OCI-LY1 (cell line): ENCODE measurements at regions not wholly inside any gene's neighbourhood (a gene's known extent, or its start where the extent isn't known, plus 50 kb on each side); places are given as distances from the start of the nearest gene placed in this dataset.

Source experiments
- H2AFZ ChIP-seq: fragments of 200-600 bp; sonication (generic), shearing (Covaris generic); 2 replicates; pipeline ENCODE4 v1.6.0; 2014; ENCODE audit warnings: antibody characterized with exemption, mild to moderate bottlenecking, low read length
- H3F3A ChIP-seq: fragments of 200-600 bp; sonication (generic), shearing (Covaris generic); 2 replicates; pipeline ENCODE4 v1.6.0; 2014; ENCODE audit warnings: mild to moderate bottlenecking, antibody characterized with exemption, low read length, moderate library complexity; ENCODE audit not compliant: insufficient read depth
- H3K27ac ChIP-seq: fragments of 200-600 bp; sonication (generic); 2 replicates; pipeline ENCODE4 v1.5.1; 2014; ENCODE audit warnings: low read length, mixed run types, mild to moderate bottlenecking, low read depth; ENCODE audit not compliant: poor library complexity, severe bottlenecking
- H3K27me3 ChIP-seq: fragments of 200-600 bp; sonication (generic); 2 replicates; pipeline ENCODE4 v1.6.0; 2014; ENCODE audit warnings: antibody characterized with exemption, mild to moderate bottlenecking, low read length, moderate library complexity; ENCODE audit not compliant: insufficient read depth
- H3K36me3 ChIP-seq: fragments of 200-600 bp; sonication (generic); 2 replicates; pipeline ENCODE4 v1.6.1; 2014; ENCODE audit warnings: mild to moderate bottlenecking, antibody characterized with exemption, low read length, moderate library complexity, mixed read lengths; ENCODE audit not compliant: insufficient read depth
- H3K4me1 ChIP-seq: fragments of 200-600 bp; sonication (generic); 2 replicates; pipeline ENCODE4 v1.5.1; 2014; ENCODE audit warnings: mild to moderate bottlenecking, low read length, moderate library complexity; ENCODE audit not compliant: insufficient read depth, severe bottlenecking
- H3K4me2 ChIP-seq: fragments of 200-600 bp; sonication (generic), shearing (Covaris generic); 2 replicates; pipeline ENCODE4 v1.6.1; 2014; ENCODE audit warnings: low read length
- H3K4me3 ChIP-seq: fragments of 200-600 bp; sonication (generic); 2 replicates; pipeline ENCODE4 v1.5.1; 2014; ENCODE audit warnings: low read length, low read depth, mild to moderate bottlenecking, mixed read lengths; ENCODE audit not compliant: poor library complexity, severe bottlenecking
- H3K79me2 ChIP-seq: fragments of 200-600 bp; shearing (Covaris generic); 2 replicates; pipeline ENCODE4 v1.6.1; 2016; ENCODE audit warnings: mixed run types, low read length, mixed read lengths; ENCODE audit not compliant: insufficient read depth
- H3K9ac ChIP-seq: fragments of 200-600 bp; sonication (generic), shearing (Covaris generic); 2 replicates; pipeline ENCODE4 v1.6.1; 2014; ENCODE audit warnings: mild to moderate bottlenecking, low read length, mixed read lengths
- H3K9me2 ChIP-seq: fragments of 200-600 bp; sonication (generic), shearing (Covaris generic); 2 replicates; pipeline ENCODE4 v1.6.1; 2014; ENCODE audit warnings: low read depth, mild to moderate bottlenecking, low read length, mixed read lengths
- H3K9me3 ChIP-seq: fragments of 200-600 bp; shearing (Covaris generic); 2 replicates; pipeline ENCODE4 v1.6.1; 2014; ENCODE audit warnings: low read length, mixed read lengths
- H4K20me1 ChIP-seq: fragments of 200-600 bp; sonication (generic), shearing (Covaris generic); 2 replicates; pipeline ENCODE4 v1.6.0; 2016; ENCODE audit warnings: mild to moderate bottlenecking, low read length; ENCODE audit not compliant: insufficient read depth
- CTCF ChIP-seq: fragments of 200-600 bp; sonication (generic), shearing (Covaris generic); IDR thresholded peaks from 2 replicates; pipeline ENCODE4 v1.5.1; 2017; ENCODE audit warnings: mild to moderate bottlenecking, antibody characterized with exemption, low read length, moderate library complexity, mixed read lengths
- EZH2 ChIP-seq: fragments of 200-600 bp; sonication (generic), shearing (Covaris generic); IDR thresholded peaks from 2 replicates; pipeline ENCODE4 v1.8.0; 2017; ENCODE audit warnings: borderline replicate concordance, mixed run types, mild to moderate bottlenecking, antibody characterized with exemption, low read length, moderate library complexity, mixed read lengths

- Histone ChIP-seq H3K4me1 (no peaks in the 10 kb centered on the region), H3K9me2 (no peaks in the 10 kb centered on the region), H2AFZ (no peak overlapping the region), H3K9me3 (no peaks in the 10 kb centered on the region), H3K36me3 (no peaks in the 10 kb centered on the region), H3K4me3 (no peak overlapping the region), H3K79me2 (no peaks in the 10 kb centered on the region), H3K27me3 (no peaks in the 10 kb centered on the region), H3K9ac (no peak overlapping the region), H4K20me1 (no peaks in the 10 kb centered on the region), H3K4me2 (no peak overlapping the region), H3F3A (no peaks in the 10 kb centered on the region), H3K27ac (no peak overlapping the region)
- TF ChIP-seq CTCF: no peak
- no peak for TF ChIP-seq EZH2
Observed at GRCh38 chr14:30223966-30224365, 296.3 kb upstream of the PRKD1 start.

GRCh38 chr14:30225176-30225575, 297.5 kb upstream of the PRKD1 start:
- Histone ChIP-seq H3K9me3 (no peaks in the 10 kb centered on the region), H3K27ac (no peak overlapping the region), H4K20me1 (no peaks in the 10 kb centered on the region), H3K79me2 (no peaks in the 10 kb centered on the region), H3F3A (no peaks in the 10 kb centered on the region), H3K9ac (no peak overlapping the region), H2AFZ (no peak overlapping the region), H3K4me2 (no peak overlapping the region), H3K4me3 (no peak overlapping the region), H3K4me1 (no peaks in the 10 kb centered on the region), H3K36me3 (no peaks in the 10 kb centered on the region), H3K27me3 (no peaks in the 10 kb centered on the region), H3K9me2 (no peaks in the 10 kb centered on the region)
- TF ChIP-seq CTCF: no peak

GRCh38 chr14:30227436-30227835, 299.8 kb upstream of the PRKD1 start:
- Histone ChIP-seq H3F3A (no peaks in the 10 kb centered on the region), H3K27me3 (no peaks in the 10 kb centered on the region), H3K9me2 (no peaks in the 10 kb centered on the region), H3K27ac (no peak overlapping the region), H3K36me3 (no peaks in the 10 kb centered on the region), H2AFZ (no peak overlapping the region), H4K20me1 (no peaks in the 10 kb centered on the region), H3K9ac (no peak overlapping the region), H3K79me2 (no peaks in the 10 kb centered on the region), H3K9me3 (no peaks in the 10 kb centered on the region), H3K4me1 (no peaks in the 10 kb centered on the region), H3K4me3 (no peak overlapping the region), H3K4me2 (no peak overlapping the region)
- TF ChIP-seq EZH2 (no peak), CTCF (no peak)
